Vagina (tissue), 2 donors: ENCODE measurements at regions not wholly inside any gene's neighbourhood (a gene's known extent, or its start where the extent isn't known, plus 50 kb on each side); places are given as distances from the start of the nearest gene placed in this dataset.

Experiments
- POLR2A ChIP-seq, 2 donors: fragments of 450-650 bp; IDR thresholded peaks; one replicate each; pipeline ENCODE4 v1.6.1; 2017; ENCODE audit warnings: antibody characterized with exemption in 2 of 2, mild to moderate bottlenecking in 2 of 2, moderate library complexity in 2 of 2
- TF ChIP-seq, protein P1 (sequence below), 3 experiments: fragments of 450-650 bp in 2 of 3; fragments of 200-600 bp in 1 of 3; sonication (generic) in 1 of 3; IDR thresholded peaks; one replicate each; pipeline ENCODE4 v1.5.1; 2017 to 2019; ENCODE audit warnings: antibody characterized with exemption in 3 of 3, mild to moderate bottlenecking in 2 of 3, moderate library complexity in 2 of 3

DNA sequence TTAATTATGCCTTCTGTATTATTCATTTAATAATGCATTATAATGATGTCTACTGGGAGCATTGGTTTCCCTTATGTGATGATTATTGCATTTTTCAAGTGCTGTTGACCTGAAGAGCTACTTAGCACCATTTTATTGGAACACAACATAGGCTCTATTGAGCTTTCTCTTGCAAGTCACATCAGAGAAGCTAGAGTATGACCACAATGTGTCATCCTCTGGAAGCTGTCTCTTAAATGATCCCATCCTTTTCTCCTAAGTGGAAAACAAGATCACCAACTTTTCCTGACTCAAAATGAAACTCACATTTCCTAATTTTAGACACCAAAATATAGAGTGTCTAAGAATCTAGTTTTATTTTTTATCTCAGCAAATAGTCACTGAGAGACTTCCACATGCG is 1451.9 kb downstream of the PCDH7 start:
- no peak for TF ChIP-seq POLR2A (IDR thresholded peaks at IDR 0.05)
- TF ChIP-seq, protein P1, sequence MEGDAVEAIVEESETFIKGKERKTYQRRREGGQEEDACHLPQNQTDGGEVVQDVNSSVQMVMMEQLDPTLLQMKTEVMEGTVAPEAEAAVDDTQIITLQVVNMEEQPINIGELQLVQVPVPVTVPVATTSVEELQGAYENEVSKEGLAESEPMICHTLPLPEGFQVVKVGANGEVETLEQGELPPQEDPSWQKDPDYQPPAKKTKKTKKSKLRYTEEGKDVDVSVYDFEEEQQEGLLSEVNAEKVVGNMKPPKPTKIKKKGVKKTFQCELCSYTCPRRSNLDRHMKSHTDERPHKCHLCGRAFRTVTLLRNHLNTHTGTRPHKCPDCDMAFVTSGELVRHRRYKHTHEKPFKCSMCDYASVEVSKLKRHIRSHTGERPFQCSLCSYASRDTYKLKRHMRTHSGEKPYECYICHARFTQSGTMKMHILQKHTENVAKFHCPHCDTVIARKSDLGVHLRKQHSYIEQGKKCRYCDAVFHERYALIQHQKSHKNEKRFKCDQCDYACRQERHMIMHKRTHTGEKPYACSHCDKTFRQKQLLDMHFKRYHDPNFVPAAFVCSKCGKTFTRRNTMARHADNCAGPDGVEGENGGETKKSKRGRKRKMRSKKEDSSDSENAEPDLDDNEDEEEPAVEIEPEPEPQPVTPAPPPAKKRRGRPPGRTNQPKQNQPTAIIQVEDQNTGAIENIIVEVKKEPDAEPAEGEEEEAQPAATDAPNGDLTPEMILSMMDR (IDR thresholded peaks at IDR 0.05), result no peak
